Suprapubic skin (tissue), 3 donors: ENCODE measurements at regions not wholly inside any gene's neighbourhood (a gene's known extent, or its start where the extent isn't known, plus 50 kb on each side); places are given as distances from the start of the nearest gene placed in this dataset.

Source experiments
- POLR2AphosphoS5 ChIP-seq, 3 donors: sonication (generic); formaldehyde crosslinking; IDR thresholded peaks; one replicate each; pipeline ENCODE4 v1.6.1; 2017; ENCODE audit warnings: antibody characterized with exemption in 3 of 3
- TF ChIP-seq, protein P1 (sequence below), 2 donors: fragments of 200-600 bp in 1 of 2; fragments of 450-650 bp in 1 of 2; sonication (generic) in 1 of 2; IDR thresholded peaks; one replicate each; pipeline ENCODE4 v1.5.1; 2016 to 2019; ENCODE audit warnings: antibody characterized with exemption in 2 of 2, mild to moderate bottlenecking in 1 of 2, moderate library complexity in 1 of 2

DNA sequence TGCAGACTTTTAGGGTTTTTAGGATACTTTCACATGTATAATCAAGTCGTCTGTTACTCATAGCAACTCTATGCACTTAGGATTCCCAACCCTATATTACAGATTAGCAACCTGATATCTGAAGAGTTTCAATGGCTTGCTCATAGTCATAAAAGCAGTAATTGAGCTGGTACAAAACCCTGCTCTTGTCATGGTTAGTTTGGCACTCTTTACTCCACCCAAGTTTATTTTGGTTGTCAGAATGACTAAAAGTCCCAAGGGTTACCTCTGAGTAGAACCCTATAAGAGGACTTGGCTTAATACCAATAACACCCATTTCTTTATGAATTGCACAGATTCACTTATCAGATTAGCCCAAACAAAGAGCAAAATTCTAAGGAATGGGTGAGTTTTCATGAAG is 550.6 kb downstream of the SOX6 start:
- no peak for TF ChIP-seq POLR2AphosphoS5 (IDR thresholded peaks at IDR 0.05)
- TF ChIP-seq, protein P1, sequence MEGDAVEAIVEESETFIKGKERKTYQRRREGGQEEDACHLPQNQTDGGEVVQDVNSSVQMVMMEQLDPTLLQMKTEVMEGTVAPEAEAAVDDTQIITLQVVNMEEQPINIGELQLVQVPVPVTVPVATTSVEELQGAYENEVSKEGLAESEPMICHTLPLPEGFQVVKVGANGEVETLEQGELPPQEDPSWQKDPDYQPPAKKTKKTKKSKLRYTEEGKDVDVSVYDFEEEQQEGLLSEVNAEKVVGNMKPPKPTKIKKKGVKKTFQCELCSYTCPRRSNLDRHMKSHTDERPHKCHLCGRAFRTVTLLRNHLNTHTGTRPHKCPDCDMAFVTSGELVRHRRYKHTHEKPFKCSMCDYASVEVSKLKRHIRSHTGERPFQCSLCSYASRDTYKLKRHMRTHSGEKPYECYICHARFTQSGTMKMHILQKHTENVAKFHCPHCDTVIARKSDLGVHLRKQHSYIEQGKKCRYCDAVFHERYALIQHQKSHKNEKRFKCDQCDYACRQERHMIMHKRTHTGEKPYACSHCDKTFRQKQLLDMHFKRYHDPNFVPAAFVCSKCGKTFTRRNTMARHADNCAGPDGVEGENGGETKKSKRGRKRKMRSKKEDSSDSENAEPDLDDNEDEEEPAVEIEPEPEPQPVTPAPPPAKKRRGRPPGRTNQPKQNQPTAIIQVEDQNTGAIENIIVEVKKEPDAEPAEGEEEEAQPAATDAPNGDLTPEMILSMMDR (IDR thresholded peaks at IDR 0.05): no peak
